T-cell (primary cell): ENCODE measurements at regions not wholly inside any gene's neighbourhood (a gene's known extent, or its start where the extent isn't known, plus 50 kb on each side); places are given as distances from the start of the nearest gene placed in this dataset.
A peak's percentile ranks its signal among the peaks of the same experiment; 100 is the strongest.

Experiments used
- ATAC-seq, 4 experiments: fragments of 200-7000 bp in 3 of 4; fragments of 150-1000 bp in 1 of 4; cut with Tn5 transposase; replicated peaks in 1 of 4; 1 replicate in 3 of 4; 2 replicates in 1 of 4; pipeline ENCODE4 v1.10.0; 2021; ENCODE audit warnings: moderate library complexity in 3 of 4, mild to moderate bottlenecking in 2 of 4, moderate number of reproducible peaks in 1 of 4
- CTCF ChIA-PET, 2 donors: fragments of 300-600 bp; sonication (Branson Sonifier 250); formaldehyde crosslinking; loops; one replicate each; lab custom pipeline; 2022; ENCODE audit warnings: antibody characterized with exemption in 2 of 2; lab: Charles Lee
- POLR2A ChIA-PET, 2 donors: fragments of 300-600 bp; sonication (Branson Sonifier 250); formaldehyde crosslinking; loops; one replicate each; lab custom pipeline; 2022; ENCODE audit warnings: antibody characterized with exemption in 2 of 2; lab: Charles Lee
- DNase-seq, 35 experiments: peaks; one replicate each; pipeline versions ENCODE4 v3.0.0 to v3.0.0-alpha.2; 2013 to 2023
- H3K27ac ChIP-seq: one replicate; pipeline ENCODE4 v1.5.1; 2013; ENCODE audit warnings: low read length
- H3K27me3 ChIP-seq, 2 experiments: replicated peaks in 1 of 2; 1 replicate in 1 of 2; 2 replicates in 1 of 2; pipeline versions ENCODE4 v1.6.1 to v1.7.0; 2013; ENCODE audit warnings: low read length in 1 of 2, mixed read lengths in 1 of 2; ENCODE audit not compliant: control insufficient read depth in 2 of 2, insufficient read depth in 2 of 2; ENCODE audit errors: extremely low read depth in 1 of 2
- H3K36me3 ChIP-seq, 2 donors: 1 replicate in 1 of 2; 2 replicates in 1 of 2; pipeline versions ENCODE4 v1.6.1 to v1.7.0; 2013; ENCODE audit warnings: low read length in 1 of 2; ENCODE audit not compliant: control insufficient read depth in 2 of 2, insufficient read depth in 1 of 2; ENCODE audit errors: extremely low read depth in 1 of 2
- H3K4me1 ChIP-seq, 2 experiments: 1 replicate in 1 of 2; 2 replicates in 1 of 2; pipeline versions ENCODE4 v1.6.1 to v1.7.0; 2013; ENCODE audit warnings: low read length in 2 of 2, mixed read lengths in 1 of 2; ENCODE audit not compliant: insufficient read depth in 2 of 2, control insufficient read depth in 1 of 2; ENCODE audit errors: extremely low read depth in 1 of 2
- H3K4me3 ChIP-seq, 2 donors: 1 replicate in 1 of 2; 2 replicates in 1 of 2; pipeline versions ENCODE4 v1.5.1 to v1.7.0; 2013; ENCODE audit warnings: mild to moderate bottlenecking in 2 of 2, low read length in 1 of 2, moderate library complexity in 1 of 2; ENCODE audit not compliant: control insufficient read depth in 1 of 2; ENCODE audit errors: extremely low read depth in 1 of 2
- H3K9me3 ChIP-seq: 2 replicates; pipeline ENCODE4 v1.7.0; 2013
- H3K27ac Mint-ChIP-seq, 2 donors: one replicate each; pipeline ENCODE4 v1.8.0; 2020 to 2021; ENCODE audit warnings: mild to moderate bottlenecking in 2 of 2, mixed read lengths in 2 of 2
- H3K27me3 Mint-ChIP-seq, 2 donors: one replicate each; pipeline ENCODE4 v1.8.0; 2021 to 2022; ENCODE audit warnings: mixed read lengths in 2 of 2
- H3K36me3 Mint-ChIP-seq: one replicate; pipeline ENCODE4 v1.8.0; 2021; ENCODE audit warnings: mixed read lengths
- H3K4me1 Mint-ChIP-seq, 3 donors: one replicate each; pipeline ENCODE4 v1.8.0; 2020 to 2022; ENCODE audit warnings: mixed read lengths in 3 of 3, mild to moderate bottlenecking in 1 of 3
- H3K4me3 Mint-ChIP-seq, 3 donors: one replicate each; pipeline ENCODE4 v1.8.0; 2020 to 2022; ENCODE audit warnings: mild to moderate bottlenecking in 3 of 3, mixed read lengths in 3 of 3, moderate library complexity in 3 of 3
- H3K9me3 Mint-ChIP-seq, 3 donors: one replicate each; pipeline ENCODE4 v1.8.0; 2020 to 2022; ENCODE audit warnings: mixed read lengths in 3 of 3
- WGBS: methylation state at CpG from one replicate; pipeline ENCODE4 v1.1.5; 2013; ENCODE audit warnings: missing lambda C conversion rate; ENCODE audit not compliant: insufficient coverage; 5-methylcytosine and 5-hydroxymethylcytosine counted together

- ATAC-seq = no peak
- no peaks in the 10 kb centered on the region for H3K36me3 ChIP-seq
- POLR2A ChIA-PET = no interaction called here
- peaks cover 10 to 14% of the 10 kb centered on the region in 2 donors for H3K27me3 Mint-ChIP-seq
- no CpG with 5 or more reads among the region's 1 CpG for WGBS
- H3K9me3 ChIP-seq = no peaks in the 10 kb centered on the region
- peaks cover 0 to 2% of the 10 kb centered on the region in 2 experiments for H3K27me3 ChIP-seq
- H3K4me3 ChIP-seq = no peak overlapping the region
- H3K4me1 Mint-ChIP-seq = no peaks in the 10 kb centered on the region
- H3K36me3 Mint-ChIP-seq = no peaks in the 10 kb centered on the region
- no peak overlapping the region for H3K27ac ChIP-seq
- no peak overlapping the region for H3K4me3 Mint-ChIP-seq
- no peaks in the 10 kb centered on the region for H3K4me1 ChIP-seq
- no peak overlapping the region for H3K27ac Mint-ChIP-seq
- DNase-seq = no peak
- no peaks in the 10 kb centered on the region for H3K9me3 Mint-ChIP-seq
- CTCF ChIA-PET = no interaction called here
Observed at GRCh38 chr12:76268267-76268666, 79.9 kb downstream of the BBS10 start.

GRCh38 chr12:76266797-76267196 is 81.4 kb downstream of the BBS10 start:
- H3K36me3 Mint-ChIP-seq = no peaks in the 10 kb centered on the region
- H3K27me3 ChIP-seq = peaks cover 2% of the 10 kb centered on the region in 2 experiments
- no peak overlapping the region for H3K27ac ChIP-seq
- CTCF ChIA-PET = no interaction called here
- H3K4me1 ChIP-seq = no peaks in the 10 kb centered on the region
- no peaks in the 10 kb centered on the region for H3K9me3 Mint-ChIP-seq
- H3K4me1 Mint-ChIP-seq = no peaks in the 10 kb centered on the region
- H3K27ac Mint-ChIP-seq = no peak overlapping the region
- H3K9me3 ChIP-seq = no peaks in the 10 kb centered on the region
- no peaks in the 10 kb centered on the region for H3K36me3 ChIP-seq
- H3K4me3 Mint-ChIP-seq = no peak overlapping the region
- no peak overlapping the region for H3K4me3 ChIP-seq
- H3K27me3 Mint-ChIP-seq = peaks cover 14% of the 10 kb centered on the region in 2 donors
- ATAC-seq (no peak), DNase-seq (no peak)
- POLR2A ChIA-PET = interaction anchor here in 1 of 2 donors (0.5 kb wide), 1 partner anchor 172 kb away, joined by 4 read pairs; no protein-coding TSS in a partner anchor
- WGBS = no CpG with 5 or more reads among the region's 2 CpGs

DNA sequence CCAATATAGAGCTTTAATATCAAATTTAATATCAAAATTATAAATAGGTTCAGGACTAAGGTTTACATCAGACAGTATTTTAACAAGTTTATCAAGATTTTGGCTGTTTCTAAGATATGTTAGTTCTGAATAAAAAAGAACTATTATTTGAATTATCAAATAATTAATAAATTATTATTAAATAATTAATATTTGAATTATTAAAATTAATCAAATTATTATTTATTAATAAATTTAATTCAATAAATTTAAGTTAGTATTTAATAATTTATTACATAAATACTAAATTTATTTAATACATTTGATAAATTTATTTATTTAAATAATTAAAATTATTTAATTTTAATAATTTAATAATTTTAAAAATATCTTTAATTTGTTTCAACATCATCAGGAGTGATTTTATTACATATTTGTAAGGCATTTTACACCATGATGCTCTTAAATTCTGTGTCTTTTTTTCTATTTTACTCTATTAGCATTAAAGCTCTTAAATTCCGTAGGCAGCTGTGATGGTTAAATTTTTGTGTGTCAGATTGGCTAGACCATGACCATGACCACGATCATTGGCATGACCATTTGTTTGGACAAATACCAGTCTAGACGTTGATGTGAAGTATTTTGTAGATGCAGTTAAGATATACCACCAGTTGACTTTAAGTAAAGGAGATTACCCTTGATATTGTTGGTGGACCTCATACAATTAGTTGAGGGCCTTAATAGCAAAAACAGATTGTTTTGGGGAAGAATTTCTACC is 82.6 kb downstream of the BBS10 start:
- no peak overlapping the region for H3K4me3 ChIP-seq
- Mint-ChIP-seq H3K4me1 (no peaks in the 10 kb centered on the region), H3K4me3 (no peak overlapping the region), H3K9me3 (no peaks in the 10 kb centered on the region), H3K36me3 (no peaks in the 10 kb centered on the region), H3K27ac (peak overlapping the region in 1 of 2 donors; percentile 63), H3K27me3 (peaks cover 14 to 18% of the 10 kb centered on the region in 2 donors)
- ChIA-PET POLR2A (no interaction called here), CTCF (no interaction called here)
- H3K9me3 ChIP-seq = no peaks in the 10 kb centered on the region
- peaks cover 2% of the 10 kb centered on the region in 2 experiments for H3K27me3 ChIP-seq
- ATAC-seq (no peak), DNase-seq (no peak)
- no peaks in the 10 kb centered on the region for H3K36me3 ChIP-seq
- WGBS = 67% methylated on average over 1 of the region's 3 CpGs
- no peaks in the 10 kb centered on the region for H3K4me1 ChIP-seq
- H3K27ac ChIP-seq = no peak overlapping the region

DNA sequence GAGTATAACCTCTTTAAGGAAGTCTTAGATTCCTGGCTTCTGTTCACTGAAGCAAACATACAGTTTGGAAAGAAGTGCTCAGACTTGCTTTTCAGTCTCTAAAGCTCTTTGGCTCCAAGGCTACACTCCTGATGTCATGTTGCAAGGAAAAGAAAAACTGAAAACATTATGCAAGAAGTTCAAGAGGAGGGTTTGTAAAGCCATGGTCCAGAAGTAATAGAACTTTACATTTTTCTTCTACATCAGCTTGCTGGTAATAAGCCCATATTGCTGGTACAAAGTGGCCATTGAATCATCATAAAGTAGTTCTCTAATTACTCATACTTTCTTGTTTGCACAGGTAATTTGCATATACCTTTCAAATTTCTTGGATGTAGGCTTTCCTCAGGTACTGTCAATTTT is 83.6 kb downstream of the BBS10 start:
- Histone ChIP-seq H3K4me3 (no peak overlapping the region), H3K27me3 (peaks cover 2% of the 10 kb centered on the region in 2 experiments), H3K36me3 (no peaks in the 10 kb centered on the region), H3K4me1 (no peaks in the 10 kb centered on the region), H3K27ac (no peak overlapping the region), H3K9me3 (no peaks in the 10 kb centered on the region)
- no peaks in the 10 kb centered on the region for H3K36me3 Mint-ChIP-seq
- peaks cover 14 to 18% of the 10 kb centered on the region in 2 donors for H3K27me3 Mint-ChIP-seq
- no peaks in the 10 kb centered on the region for H3K9me3 Mint-ChIP-seq
- CTCF ChIA-PET = no interaction called here
- no peak overlapping the region for H3K27ac Mint-ChIP-seq
- POLR2A ChIA-PET = no interaction called here
- no peak overlapping the region for H3K4me3 Mint-ChIP-seq
- ATAC-seq (no peak), DNase-seq (no peak)
- H3K4me1 Mint-ChIP-seq = peaks cover 0 to 5% (median 0%) of the 10 kb centered on the region in 3 donors

- WGBS = no CpG with 5 or more reads among the region's 7 CpGs
- CTCF ChIA-PET = interaction anchor here in 1 of 2 donors (0.7 kb wide), 1 partner anchor 154 kb away, joined by 4 read pairs; no protein-coding TSS in a partner anchor
- DNase-seq (no peak), ATAC-seq (no peak)
- Mint-ChIP-seq H3K36me3 (no peaks in the 10 kb centered on the region), H3K4me3 (no peak overlapping the region), H3K9me3 (no peaks in the 10 kb centered on the region), H3K27ac (no peak overlapping the region), H3K4me1 (peaks cover 0 to 7% (median 2%) of the 10 kb centered on the region in 3 donors), H3K27me3 (peaks cover 10 to 15% of the 10 kb centered on the region in 2 donors)
- no peaks in the 10 kb centered on the region for H3K4me1 ChIP-seq
- H3K9me3 ChIP-seq = no peaks in the 10 kb centered on the region
- no peak overlapping the region for H3K27ac ChIP-seq
- H3K4me3 ChIP-seq = no peak overlapping the region
- POLR2A ChIA-PET = no interaction called here
- peaks cover 2% of the 10 kb centered on the region in 2 experiments for H3K27me3 ChIP-seq
- H3K36me3 ChIP-seq = no peaks in the 10 kb centered on the region
Observed at GRCh38 chr12:76263696-76264095, 84.5 kb downstream of the BBS10 start.

GRCh38 chr12:76260390-76260748 is 87.8 kb downstream of the BBS10 start:
- no peak overlapping the region for H3K27ac Mint-ChIP-seq
- no peak for ATAC-seq
- H3K4me3 Mint-ChIP-seq = no peak overlapping the region
- ChIA-PET POLR2A (interaction anchor here in 1 of 2 donors (0.7 kb wide), 1 partner anchor 31 kb away, joined by 3 read pairs; no protein-coding TSS in a partner anchor), CTCF (no interaction called here)
- Histone ChIP-seq H3K36me3 (no peaks in the 10 kb centered on the region), H3K27ac (no peak overlapping the region), H3K4me1 (no peaks in the 10 kb centered on the region), H3K27me3 (peaks cover 0 to 2% of the 10 kb centered on the region in 2 experiments), H3K4me3 (no peak overlapping the region), H3K9me3 (no peaks in the 10 kb centered on the region)
- no peaks in the 10 kb centered on the region for H3K36me3 Mint-ChIP-seq
- no peak for DNase-seq
- peaks cover 10% of the 10 kb centered on the region in 2 donors for H3K27me3 Mint-ChIP-seq
- WGBS = no CpG with 5 or more reads among the region's 1 CpG
- no peaks in the 10 kb centered on the region for H3K9me3 Mint-ChIP-seq
- peaks cover 0 to 7% (median 2%) of the 10 kb centered on the region in 3 donors for H3K4me1 Mint-ChIP-seq
